ENCODE measurements at regions not wholly inside any gene's neighbourhood (a gene's known extent, or its start where the extent isn't known, plus 50 kb on each side); places are given as distances from the start of the nearest gene placed in this dataset.

- DNase-seq: no peak
Measured at GRCh38 chr12:132406493-132407450, 77.4 kb upstream of the GALNT9 start.

DNA sequence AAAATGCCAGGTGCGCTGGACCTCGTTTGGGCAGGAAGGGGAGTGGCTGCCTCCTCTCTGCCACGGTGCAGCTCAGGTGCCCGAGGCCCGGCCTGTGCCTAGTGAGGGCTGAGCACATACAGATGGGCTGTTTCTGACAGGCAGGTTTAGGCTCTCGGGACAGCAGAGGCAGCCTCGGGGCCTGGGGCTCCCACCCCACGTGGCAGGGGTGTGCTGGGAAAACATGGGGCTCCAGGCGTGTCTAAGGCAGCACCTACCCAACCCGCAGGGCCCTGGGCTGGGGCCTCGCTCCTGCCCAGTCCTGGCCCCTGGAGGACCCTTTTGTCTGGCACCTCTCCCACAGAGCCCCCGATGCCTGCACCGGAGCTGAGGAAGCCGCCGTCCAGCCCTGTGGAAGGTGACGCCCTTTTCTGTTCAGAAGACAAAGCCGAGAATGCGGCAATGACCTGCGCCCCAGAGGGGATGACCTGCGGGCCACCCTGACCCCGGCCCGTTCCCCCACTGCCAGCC, 76.4 kb upstream of the GALNT9 start:
- DNase-seq: no peak

DNA sequence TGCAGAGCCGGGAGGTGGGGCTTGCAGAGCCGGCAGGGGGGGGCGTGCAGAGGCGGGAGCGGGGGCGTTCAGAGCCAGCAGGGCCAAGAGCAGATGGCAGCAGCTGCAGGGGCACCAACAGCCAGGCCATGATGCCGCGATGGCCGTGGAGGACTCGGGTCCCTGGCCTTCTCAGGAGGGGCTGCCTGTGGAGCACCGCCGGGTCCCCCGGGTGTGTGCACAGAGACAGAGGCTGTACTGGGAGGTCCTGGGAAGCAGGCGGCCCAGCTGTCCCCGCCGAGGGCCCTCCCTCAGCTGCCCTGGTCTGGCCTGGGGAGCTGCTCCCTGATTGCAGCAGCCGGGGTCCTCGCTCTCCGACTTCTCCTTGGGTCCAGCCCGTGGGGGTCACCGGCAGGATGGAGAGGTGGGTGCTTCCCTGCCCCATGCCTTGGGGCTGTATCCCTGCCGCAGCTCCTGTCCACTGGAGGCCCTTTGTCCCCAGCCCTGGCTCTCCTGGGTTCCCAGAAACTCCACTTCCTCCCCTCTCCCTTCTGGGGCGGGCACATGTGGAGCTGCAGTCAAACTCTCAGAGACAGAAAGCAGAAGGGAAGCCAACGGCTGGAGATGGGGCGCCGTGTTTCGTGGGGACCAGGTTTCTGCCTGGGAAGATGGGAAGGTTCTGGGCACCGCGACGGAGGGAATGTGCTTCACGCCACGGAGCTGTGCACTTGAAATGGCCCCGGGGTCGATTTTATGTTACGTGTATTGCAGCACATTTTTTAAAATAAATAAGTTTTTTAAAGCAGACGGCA, 75.8 kb upstream of the GALNT9 start:
- no peak for DNase-seq

GRCh38 chr12:132404435-132404855, 75.1 kb upstream of the GALNT9 start:
- no peak for DNase-seq

DNA sequence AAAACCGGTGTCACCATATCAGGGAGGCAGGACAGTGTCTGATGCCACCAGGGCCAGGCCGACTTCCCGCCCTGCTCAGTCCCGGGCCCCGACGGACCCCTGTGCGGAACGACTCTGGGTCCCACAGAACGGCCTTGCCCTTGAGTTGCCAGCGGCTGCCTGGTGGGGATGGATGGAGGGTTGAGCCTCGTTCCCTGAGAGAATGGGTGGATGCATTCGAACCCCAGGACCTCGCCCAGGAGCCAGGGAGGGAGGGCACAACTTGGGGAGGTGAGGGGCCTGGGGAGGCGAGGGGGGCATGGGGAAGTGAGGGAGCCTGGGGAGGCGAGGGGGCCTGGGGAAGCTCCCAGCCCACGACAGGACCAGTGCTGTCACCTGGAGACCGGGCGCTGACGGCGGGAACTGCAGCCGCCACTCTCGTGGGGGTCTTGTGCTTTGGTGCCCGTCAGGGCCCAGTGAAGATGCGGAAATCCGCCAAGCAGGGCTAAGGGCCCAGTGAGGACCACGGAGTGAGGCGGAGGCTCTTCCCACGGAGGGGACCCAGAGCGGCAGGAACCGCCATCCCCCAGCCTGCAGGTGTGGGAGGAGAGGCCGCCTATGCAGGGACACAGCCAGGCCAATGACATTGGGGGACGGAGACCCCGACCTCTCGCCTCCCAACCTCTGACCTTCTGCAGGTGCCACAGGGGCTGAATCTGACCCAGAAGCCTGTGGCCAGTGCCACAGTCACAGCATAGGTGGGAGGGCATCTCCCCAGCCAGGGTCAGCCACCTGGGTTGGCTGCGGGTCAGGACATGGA, 74.4 kb upstream of the GALNT9 start:
- no peak for DNase-seq

DNA sequence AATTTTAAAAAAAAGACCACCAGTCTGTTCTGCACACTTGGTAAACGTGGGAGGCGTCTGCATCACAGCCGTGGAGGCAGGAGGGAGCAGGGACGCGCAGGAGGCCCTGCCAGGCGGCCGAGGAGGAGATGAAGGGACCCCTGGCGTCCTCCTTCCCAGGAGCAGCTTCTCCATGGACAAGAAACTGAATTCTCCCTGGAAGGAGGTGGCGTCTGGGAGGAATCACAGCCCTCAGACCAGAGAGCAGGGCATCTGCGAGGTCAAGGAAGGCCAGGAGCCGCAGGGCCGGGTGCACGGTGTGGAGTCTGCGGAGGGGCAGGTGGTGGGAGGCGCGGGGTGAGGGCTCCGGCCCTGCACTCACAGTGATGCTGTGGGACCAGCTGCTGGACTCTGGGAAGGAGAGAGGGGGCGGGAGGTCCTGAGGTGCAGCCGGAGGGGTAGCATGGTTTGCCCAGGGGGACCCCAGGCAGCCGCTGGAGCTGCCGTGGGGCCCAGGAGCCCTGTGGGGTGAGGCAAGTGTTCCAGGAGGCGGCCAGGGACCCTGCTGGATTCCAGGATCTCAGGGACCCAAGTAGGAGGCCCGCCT, 73.5 kb upstream of the GALNT9 start:
- DNase-seq: no peak

GRCh38 chr12:132401982-132402381, 72.6 kb upstream of the GALNT9 start:
- no peak for DNase-seq

- DNase-seq: no peak
Measured at GRCh38 chr12:132400011-132400641, 70.7 kb upstream of the GALNT9 start.

GRCh38 chr12:132399092-132400010, 70.0 kb upstream of the GALNT9 start:
- DNase-seq: no peak

DNA sequence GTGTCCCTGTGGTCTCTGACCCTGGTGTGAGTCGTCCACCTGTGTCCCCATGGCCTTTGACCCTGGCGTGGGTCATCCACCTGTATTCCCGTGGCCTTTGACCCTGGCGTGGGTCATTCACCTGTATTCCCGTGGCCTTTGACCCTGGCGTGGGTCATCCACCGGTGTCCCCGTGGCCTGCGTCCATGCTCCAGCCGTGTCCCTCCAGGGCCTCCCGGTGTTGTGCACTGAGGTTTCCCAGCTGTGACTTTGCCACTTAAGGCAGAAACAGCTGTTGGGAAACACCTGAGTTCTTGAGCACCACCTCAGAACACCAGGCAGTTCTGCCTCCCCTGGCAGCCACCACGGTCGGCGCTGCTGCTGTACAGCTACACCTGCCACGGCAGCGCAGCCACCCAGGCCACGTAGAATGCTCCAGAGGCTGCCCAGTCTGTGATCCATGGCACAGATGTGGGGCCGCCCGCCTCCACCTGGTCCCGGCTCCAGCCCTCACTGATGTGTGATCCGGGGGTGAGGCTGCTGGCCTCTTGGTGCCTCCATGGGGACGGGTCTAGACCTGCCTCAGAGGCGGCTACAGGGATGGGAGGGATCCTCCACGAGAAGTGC, 69.1 kb upstream of the GALNT9 start:
- no peak for DNase-seq

- no peak for DNase-seq
Measured at GRCh38 chr12:132397934-132398385, 68.6 kb upstream of the GALNT9 start.

- no peak for DNase-seq
Measured at GRCh38 chr12:132397152-132397933, 68.0 kb upstream of the GALNT9 start.

DNA sequence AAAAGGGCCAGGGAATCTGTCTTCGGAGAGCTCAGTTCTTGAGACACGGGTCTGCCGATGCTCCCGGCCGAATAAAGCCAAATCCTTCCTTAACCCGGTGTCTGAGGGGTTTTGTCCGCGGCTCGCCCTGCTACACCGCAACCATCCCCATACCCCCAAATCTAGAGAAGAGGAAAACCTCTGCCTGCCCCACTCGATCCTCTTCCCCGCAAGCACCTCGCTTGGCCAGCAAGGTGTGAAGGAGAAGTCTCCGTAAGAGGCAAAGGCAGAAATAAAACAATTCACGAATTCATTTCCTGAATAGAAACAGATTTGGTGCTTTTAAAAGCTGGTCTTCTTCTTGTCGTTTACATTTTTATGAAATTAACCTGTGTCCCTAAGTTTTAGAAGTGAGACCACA, 67.3 kb upstream of the GALNT9 start:
- DNase-seq: no peak

GRCh38 chr12:132395908-132396305, 66.5 kb upstream of the GALNT9 start:
- DNase-seq: no peak

- DNase-seq: no peak
Measured at GRCh38 chr12:132395192-132395907, 66.0 kb upstream of the GALNT9 start.

- no peak for DNase-seq
Measured at GRCh38 chr12:132393991-132394949, 64.9 kb upstream of the GALNT9 start.

GRCh38 chr12:132393245-132393795, 63.9 kb upstream of the GALNT9 start:
- DNase-seq: no peak

All from cerebellar nuclear complex (tissue), 1 donor.